ENCODE measurements at regions not wholly inside any gene's neighbourhood (a gene's known extent, or its start where the extent isn't known, plus 50 kb on each side); places are given as distances from the start of the nearest gene placed in this dataset.

GRCh38 chr1:56267611-56268010 lies 311.8 kb downstream of the PLPP3 start:
- no peaks in the 10 kb centered on the region for H3K27me3 ChIP-seq (replicated peaks)
- no peak for TF ChIP-seq CTCF (IDR thresholded peaks at IDR 0.05; ENCODE audit: low read depth, low read length, missing control alignments)
- no peak overlapping the region for H3K27ac ChIP-seq
- no peak for DNase-seq
- in situ Hi-C loops (cut with HindIII; ENCODE audit: low pct_ligation_motif_present, low sequenced_read_pairs): no loop called here
- H3K36me3 ChIP-seq (replicated peaks): no peaks in the 10 kb centered on the region
- no peak overlapping the region for H3K4me3 ChIP-seq (ENCODE audit: low read depth, low read length)

- in situ Hi-C loops (cut with HindIII; ENCODE audit: low pct_ligation_motif_present, low sequenced_read_pairs): no loop called here
- no peak for TF ChIP-seq CTCF (IDR thresholded peaks at IDR 0.05; ENCODE audit: low read depth, low read length, missing control alignments)
- H3K36me3 ChIP-seq (replicated peaks): no peaks in the 10 kb centered on the region
These were observed 313.0 kb downstream of the PLPP3 start for GRCh38 chr1:56266359-56266758.

DNA sequence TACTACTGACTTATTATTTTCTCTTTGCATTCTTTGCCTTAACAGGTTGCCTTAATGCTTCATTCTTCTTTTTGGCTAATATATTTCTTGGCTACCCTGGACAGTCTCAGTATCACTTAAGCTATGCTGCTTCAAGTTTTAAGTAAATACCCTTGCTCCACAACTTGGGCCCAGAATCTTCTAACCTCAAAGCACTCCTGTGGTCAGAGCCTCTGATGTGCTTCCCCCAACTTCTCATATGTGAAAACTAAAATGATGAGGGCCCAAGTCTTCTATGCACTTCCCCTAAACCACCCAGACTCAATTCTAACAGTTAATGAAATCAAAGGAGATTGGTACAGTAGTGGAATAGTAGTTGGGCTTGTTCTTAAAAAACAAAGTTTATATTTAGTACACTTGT lies 314.1 kb downstream of the PLPP3 start:
- TF ChIP-seq CTCF (IDR thresholded peaks at IDR 0.05; ENCODE audit: low read depth, low read length, missing control alignments): no peak
- Histone ChIP-seq H3K4me3 (ENCODE audit: low read depth, low read length) (no peak overlapping the region), H3K27ac (no peak overlapping the region), H3K36me3 (replicated peaks) (no peaks in the 10 kb centered on the region), H3K27me3 (replicated peaks) (no peaks in the 10 kb centered on the region)
- no peak for DNase-seq
- in situ Hi-C loops (cut with HindIII; ENCODE audit: low pct_ligation_motif_present, low sequenced_read_pairs): no loop called here

More at GRCh38 chr1:56266359-56266758, 313.0 kb downstream of the PLPP3 start:
- no peak overlapping the region for H3K27ac ChIP-seq
- H3K4me3 ChIP-seq (ENCODE audit: low read depth, low read length): no peak overlapping the region
- DNase-seq: no peak
- no peaks in the 10 kb centered on the region for H3K27me3 ChIP-seq (replicated peaks)

DNA sequence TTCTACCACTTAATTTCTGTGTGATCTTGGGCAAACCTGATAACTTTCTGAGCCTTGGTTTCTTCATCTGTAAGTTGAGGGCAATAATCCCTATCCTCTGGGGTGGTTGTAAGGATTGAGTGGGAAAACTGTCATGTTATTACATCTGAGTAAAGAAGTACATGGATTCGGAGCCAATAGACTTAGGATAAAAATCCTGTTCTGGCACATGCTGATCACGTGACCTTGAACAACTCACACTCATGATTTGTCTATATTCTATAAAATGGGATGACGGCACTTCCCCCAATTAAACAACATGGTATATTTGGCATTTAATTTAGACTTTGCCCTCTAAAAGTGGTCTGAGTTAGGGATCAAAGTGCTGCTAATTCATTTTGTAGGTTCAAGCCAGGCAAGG lies 315.5 kb downstream of the PLPP3 start:
- no peak overlapping the region for H3K4me3 ChIP-seq (ENCODE audit: low read depth, low read length)
- no peaks in the 10 kb centered on the region for H3K36me3 ChIP-seq (replicated peaks)
- no peaks in the 10 kb centered on the region for H3K27me3 ChIP-seq (replicated peaks)
- in situ Hi-C loops (cut with HindIII; ENCODE audit: low pct_ligation_motif_present, low sequenced_read_pairs): no loop called here
- TF ChIP-seq CTCF (IDR thresholded peaks at IDR 0.05; ENCODE audit: low read depth, low read length, missing control alignments): no peak
- H3K27ac ChIP-seq: no peak overlapping the region
- no peak for DNase-seq

GRCh38 chr1:56258371-56258770 lies 321.0 kb downstream of the PLPP3 start:
- H3K27ac ChIP-seq: no peak overlapping the region
- H3K4me3 ChIP-seq (ENCODE audit: low read depth, low read length): no peak overlapping the region
- no peak for TF ChIP-seq CTCF (IDR thresholded peaks at IDR 0.05; ENCODE audit: low read depth, low read length, missing control alignments)
- no peaks in the 10 kb centered on the region for H3K36me3 ChIP-seq (replicated peaks)
- no peaks in the 10 kb centered on the region for H3K27me3 ChIP-seq (replicated peaks)
- DNase-seq: no peak
- in situ Hi-C loops (cut with HindIII; ENCODE audit: low pct_ligation_motif_present, low sequenced_read_pairs): no loop called here

GRCh38 chr1:56257726-56258125 lies 321.6 kb downstream of the PLPP3 start:
- Histone ChIP-seq H3K27me3 (replicated peaks) (no peaks in the 10 kb centered on the region), H3K4me3 (ENCODE audit: low read depth, low read length) (no peak overlapping the region), H3K36me3 (replicated peaks) (no peaks in the 10 kb centered on the region), H3K27ac (no peak overlapping the region)
- in situ Hi-C loops (cut with HindIII; ENCODE audit: low pct_ligation_motif_present, low sequenced_read_pairs): no loop called here
- no peak for DNase-seq
- no peak for TF ChIP-seq CTCF (IDR thresholded peaks at IDR 0.05; ENCODE audit: low read depth, low read length, missing control alignments)
